Non-pigmented ciliary epithelial cell (primary cell): ENCODE measurements at regions not wholly inside any gene's neighbourhood (a gene's known extent, or its start where the extent isn't known, plus 50 kb on each side); places are given as distances from the start of the nearest gene placed in this dataset.
"Not testable (repeated sequence)": the region's sequence is repeated elsewhere in the genome, so short reads cannot be mapped to it uniquely, and the experiment has no call there.

Experiments
- DNase-seq: peaks from one replicate; pipeline ENCODE4 v3.0.0-alpha.2; 2010; ENCODE audit warnings: low read depth

DNA sequence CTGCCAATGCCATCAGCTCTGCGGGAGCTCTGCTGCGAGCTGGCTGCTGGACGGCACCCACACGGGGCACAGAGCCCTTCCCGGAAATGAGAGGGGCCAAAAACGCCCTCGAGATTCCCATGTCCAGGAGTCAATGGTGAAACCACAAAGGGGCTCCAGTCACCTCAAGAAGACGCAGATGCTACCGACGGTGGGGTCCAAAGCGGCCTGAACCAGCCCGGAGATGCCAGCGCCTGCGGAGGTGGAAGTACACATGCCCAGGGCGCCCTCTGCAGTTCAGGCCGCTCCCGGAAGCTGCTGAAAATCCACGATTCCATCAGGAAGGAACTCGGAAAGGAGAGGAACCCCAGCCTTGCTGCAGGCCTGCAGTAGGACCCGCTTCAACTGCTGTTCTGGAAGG lies 82.4 kb upstream of the SELENOP start:
- no peak for DNase-seq

DNA sequence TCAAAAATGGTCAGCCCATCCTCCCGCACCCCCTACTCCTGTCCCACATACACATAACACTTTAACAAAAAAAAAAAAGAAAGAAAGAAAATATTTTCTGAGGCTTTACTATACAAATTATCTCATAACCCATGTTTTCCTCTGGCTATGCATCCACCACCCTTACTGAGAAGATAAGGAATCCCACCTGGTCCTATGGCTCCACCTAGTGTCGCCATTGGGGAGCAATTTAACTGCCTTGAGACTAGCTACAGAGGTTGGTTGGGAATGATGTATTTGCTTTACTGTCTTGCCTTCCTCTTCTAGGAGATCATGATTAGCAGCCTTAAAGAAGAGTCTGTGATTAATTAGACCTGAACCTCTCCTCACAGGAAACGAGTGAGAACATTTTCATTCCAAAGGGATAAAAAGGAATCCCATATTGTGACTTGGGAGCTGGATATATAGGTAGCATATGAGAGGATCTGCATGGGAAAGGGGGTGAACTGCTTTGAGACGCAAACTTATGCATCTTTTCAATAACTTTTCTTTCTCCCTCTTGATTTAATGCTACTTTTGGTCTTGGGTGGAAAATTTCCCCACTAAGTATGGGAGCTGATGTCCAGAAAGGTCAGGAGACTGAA lies 77.7 kb upstream of the SELENOP start:
- DNase-seq = no peak

DNA sequence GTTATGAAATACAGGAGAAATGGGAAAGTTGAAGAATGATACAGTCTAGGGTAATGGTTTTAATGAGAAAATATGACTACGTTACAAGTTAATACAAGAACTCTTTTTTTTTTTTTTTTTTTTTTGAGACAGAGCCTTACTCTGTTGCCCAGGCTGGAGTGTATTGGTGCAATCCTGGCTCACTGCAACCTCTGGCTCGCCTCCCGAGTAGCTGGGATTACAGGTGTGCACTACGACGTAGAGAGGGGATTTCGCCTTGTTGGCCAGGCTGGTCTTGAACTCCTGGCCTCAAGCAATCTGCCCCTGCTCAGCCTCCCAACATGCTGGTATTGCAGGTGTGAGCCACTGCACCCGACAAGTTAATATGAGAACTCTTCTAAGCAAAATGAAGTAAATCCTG lies 77.1 kb upstream of the SELENOP start:
- DNase-seq = no peak

DNA sequence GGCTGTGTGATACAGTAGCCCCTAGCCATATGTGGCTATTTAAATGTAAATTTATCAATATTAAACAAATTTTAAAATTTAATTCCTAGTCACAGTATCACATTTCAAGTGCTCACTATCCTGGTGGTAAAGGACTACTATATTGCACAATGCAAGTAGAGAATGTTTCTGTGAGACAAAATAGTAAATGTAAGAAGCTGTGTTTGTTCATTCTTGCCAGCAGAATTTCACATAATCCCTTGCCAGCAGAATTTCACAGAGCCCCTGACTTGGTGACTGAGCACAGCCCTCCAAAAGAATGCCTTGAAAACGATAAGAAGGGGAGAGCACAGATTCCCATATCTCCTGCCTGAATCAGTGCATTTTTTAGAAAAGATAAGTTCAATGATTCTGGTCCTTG lies 75.9 kb upstream of the SELENOP start:
- no peak for DNase-seq

DNA sequence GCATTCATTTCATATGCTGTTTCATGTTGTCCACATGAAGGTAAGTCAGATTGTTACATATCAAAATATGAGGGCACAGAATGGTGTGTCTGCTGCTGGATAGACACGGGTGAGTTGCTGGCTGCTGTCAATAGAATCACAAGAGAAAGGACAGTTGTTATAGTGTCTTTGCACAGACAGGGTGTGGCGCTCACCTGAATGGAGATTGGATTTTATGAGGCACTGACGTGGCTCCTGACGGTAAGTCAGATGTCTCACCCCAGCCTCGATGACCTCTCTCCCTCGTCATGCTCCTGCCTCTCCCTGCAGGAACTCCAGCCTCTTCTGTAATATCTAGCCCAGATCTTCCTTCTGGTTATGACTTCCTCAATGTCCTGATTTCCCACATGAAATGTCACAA lies 75.4 kb upstream of the SELENOP start:
- no peak for DNase-seq

DNA sequence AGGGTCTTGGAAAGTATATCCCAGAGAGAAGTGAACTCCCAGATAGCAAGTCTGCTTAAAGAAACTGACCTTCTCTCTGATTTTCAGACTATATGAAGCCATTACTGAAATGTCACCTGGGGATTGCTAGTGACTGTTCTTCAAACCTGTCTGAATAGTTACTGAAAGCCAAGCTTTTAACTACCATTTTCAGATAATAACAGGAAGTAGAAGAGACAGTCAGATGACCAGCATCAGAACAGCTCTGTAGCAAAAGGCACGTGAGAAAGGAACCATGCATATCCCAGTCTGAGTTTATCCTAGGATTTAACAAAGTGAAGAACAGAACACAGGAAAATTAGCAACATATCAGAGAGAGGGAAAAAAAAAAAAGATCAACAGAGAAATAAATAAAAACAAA lies 74.9 kb upstream of the SELENOP start:
- DNase-seq = no peak

DNA sequence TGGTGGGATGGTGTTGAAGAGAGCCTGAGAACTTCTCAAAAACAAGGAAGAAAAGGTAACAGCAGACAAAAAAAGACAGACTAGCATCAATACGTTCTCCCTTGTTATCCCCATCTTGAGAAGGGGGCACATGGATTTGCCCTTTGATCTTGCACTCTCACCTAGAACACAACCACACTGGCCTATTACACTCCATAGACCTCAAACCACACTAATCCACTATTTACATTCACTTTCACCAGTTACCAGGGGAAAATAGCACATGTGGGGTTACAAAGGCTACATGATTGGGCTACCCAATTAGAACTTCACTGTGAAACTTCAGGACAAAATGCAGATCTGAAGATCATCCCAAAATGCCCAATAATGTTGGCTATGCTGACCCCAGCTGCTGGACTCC lies 72.6 kb upstream of the SELENOP start:
- DNase-seq = no peak

DNA sequence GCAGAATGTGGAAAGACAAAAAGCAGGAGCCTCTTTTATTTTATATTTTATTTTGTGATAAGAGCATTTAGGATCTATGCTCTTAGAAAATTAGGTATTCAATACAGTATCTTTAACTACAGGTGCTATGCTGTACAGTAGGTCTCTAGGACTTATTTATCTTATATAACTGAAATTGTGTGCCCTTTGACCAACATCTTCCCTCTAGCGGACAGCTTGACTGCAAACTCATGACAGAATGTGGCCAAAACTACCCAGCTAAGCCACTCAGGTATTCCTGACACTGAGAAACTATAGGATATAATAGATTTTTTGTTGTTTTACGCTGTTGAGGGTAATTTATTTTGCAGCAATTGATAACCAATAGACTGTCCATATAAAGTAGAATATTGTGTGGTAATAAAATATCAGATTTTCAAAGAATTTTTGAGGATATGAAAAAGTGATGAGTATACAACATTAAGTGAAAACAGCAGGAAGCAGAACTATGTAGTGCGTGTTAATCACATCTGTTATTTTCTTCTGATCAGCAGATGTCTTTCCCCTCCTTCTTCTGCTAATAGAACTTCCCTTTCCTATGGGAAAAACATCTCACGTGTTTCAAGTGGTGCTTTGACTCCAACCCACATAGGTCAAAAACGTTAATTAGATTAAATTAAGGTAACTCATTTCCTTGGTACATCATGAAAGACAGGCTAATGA lies 69.9 kb upstream of the SELENOP start:
- no peak for DNase-seq

DNA sequence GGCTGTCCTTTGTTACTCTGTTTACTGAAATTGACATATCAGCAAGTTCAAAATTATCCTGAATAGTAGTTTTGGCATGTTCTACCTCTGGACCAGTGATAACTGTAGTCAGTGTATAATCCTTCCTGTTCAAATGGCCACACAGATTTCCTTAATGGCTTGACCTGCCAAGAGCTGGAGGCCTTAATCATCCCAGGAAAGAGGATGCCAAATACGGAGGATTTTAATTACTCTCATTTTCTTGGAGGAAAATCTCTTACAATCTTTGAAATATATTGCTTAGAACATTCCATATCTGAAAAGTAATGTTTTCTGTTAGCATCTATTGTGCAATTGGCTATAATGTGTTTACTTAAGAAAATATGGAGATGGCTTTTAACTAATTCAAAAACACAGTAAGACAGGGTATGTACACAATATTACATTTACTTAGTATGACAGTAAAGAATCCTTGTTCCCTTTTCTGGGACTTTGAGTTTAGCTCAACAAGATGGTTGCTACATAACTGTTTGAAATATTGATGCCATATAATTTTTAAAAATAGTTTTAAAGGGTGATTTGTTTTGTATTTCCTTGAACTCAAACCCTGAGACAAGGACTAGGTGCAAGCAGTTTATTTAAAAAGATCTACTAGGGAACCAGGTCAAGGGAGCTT lies 68.9 kb upstream of the SELENOP start:
- no peak for DNase-seq

DNA sequence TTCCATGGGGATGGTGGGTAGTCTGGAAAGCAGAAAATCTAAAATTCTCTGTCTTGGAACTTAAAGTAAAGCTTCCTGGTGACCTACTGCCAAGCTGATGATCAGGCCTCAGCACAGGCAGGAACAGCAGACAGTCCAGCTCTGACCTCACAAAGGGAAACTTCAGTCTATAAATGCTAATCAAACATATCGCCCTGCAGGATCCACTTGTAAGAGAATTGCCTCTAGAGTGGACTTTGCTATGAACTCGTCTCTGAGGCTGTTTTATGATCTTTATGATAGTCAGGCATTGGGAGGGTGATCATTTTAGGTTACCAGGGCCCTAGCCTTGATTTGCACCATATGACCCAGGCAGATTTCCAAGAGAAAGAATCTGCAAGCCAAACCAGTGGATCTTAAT lies 67.6 kb upstream of the SELENOP start:
- no peak for DNase-seq

DNA sequence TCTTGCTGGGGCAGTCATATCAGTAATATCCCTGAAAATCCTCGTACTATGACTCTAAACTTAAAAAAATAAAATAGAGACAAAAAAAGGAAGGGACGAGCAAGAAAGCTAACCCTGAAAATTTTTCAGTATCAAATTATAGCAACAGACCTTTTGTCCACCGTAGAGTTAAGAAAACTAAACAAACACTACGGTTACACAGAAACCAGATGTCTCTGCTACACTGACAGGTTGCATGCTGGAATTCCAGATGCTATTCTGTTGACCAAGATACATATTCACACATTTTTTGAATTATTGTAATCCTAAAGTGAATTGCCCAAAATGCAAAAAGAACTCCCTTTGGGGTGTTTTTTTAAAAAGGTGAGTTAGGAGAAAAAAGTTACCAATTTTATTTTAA lies 66.9 kb upstream of the SELENOP start:
- no peak for DNase-seq

DNA sequence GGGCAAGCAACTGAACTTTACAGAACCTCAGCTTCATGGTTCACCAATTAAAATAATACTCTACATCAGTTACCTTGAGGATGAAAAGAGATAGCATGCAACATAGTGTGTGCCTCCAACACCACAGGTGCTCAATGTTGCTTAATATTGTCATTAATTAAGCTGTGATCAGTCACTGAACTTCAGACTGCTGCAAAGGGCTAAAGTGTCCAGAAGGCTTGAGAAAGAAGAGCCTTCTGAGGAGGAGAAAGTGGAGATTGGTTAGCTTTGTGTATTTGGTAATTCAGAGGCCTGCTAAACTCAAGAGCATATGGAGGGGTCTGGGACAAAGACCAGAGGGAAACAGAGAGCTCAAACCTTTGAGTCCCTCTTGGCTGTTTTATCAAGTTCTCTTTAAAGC lies 66.3 kb upstream of the SELENOP start:
- DNase-seq = no peak

DNA sequence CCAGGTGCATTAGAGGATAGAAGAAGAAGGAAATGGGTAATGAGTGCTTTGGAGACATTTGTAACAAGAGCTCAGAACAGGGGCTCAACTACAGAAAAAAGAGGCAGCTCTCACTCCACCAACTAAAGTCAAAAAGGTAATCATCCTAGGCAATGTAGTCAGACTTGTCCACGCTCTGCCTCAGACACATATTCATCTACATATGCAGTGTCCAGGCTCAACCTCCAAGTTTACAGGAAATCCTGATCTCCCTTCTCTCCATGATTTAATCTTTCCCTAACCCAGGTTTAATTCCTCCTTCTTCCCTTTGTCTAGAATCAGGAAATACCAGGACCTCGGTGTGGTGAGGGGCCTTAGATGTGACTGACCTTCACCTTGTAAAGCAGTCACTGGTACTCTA lies 65.7 kb upstream of the SELENOP start:
- DNase-seq = no peak

DNA sequence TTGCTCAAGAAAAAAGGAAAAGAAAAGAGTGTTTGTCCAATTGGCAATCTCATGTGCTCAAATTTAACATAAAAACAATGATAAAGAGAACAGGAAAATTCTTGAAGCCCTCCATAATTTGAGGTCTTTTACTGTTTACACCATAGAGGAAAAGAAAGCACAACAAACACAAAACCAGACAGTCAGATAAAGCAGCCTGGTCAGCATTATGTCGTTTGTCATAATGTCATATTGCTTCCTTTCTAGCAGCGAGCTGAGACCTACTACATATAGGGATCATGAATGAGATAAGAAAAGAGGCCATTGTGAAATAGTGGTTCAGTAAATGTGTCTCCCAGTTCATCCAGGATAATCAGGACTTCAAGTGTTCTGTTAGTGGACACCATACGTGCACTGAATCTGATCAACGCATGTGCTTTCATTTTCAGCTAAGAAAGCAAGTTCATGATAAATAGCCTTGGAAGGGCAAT lies 64.7 kb upstream of the SELENOP start:
- DNase-seq = no peak

DNA sequence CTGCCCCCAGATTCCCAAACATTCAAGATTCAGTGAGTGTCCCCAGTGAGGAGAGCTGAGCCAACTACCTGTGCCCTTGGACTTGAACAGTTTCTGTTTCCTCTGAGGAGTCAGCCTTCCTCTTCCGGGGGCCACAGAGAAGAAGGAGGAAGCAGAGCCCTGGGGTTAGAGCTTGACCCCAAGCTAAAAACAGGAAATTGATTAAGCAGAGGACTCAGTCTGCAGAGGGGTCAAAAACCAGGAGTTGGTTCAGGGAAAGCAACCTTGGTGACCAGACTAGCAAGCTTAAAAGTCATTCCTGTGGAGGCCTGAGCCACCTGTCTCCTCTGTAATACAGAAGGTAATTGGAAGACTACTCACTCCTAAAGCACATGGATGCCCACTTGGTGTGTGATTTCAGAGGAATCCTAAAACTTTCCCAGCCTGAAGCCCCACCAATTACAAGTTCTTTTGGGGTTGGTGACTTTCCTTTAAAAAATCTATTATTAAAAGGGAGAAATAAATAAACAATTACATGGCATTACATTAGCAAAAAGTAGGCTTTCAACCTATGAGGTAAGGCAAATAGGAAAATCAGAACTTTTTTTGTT lies 64.2 kb upstream of the SELENOP start:
- no peak for DNase-seq

DNA sequence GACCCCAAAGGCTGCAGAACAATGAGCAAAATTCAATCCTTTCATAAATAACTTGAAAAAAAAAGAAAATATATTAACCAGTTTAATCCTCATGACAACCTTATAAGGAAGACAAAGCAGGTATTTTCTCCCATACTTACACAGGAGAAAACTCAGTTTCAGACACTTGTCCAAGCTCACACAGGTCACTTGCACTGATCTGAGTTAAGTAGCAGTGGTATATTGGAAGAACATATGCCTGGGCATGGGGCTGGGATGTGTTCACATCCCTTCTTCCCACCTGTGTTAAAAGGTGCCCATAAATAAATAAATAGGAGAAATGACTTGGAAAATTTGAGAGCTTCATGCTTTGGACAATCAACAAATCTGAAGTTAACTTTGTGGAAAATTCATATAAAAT lies 63.5 kb upstream of the SELENOP start:
- no peak for DNase-seq

DNA sequence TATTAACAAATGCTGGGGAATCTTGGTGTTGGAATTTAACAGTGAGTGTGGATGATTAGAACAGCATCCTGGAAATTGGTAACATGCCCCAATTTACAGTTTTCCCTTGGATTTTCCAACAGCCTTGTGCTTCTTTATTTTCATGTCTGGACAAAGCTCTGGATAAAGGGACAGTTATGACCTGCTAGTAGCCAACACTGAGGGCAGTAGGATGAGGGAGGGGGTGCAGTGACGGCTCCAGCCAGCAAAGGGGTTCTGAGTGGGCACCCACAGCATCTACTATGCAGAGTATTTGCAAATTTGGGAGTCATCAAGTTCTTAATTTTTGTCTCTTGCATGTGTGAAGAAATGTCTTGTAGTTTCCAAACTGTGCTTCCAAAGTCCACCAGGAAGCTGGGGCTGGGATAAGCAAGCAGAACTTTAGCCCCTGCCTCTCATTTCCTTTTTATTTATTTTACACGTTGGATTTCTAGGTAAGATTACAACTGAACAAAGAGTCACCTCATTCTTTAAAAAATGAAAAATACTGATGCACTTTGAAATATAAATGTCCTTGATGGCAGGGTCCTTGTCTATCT lies 63.0 kb upstream of the SELENOP start:
- no peak for DNase-seq

DNA sequence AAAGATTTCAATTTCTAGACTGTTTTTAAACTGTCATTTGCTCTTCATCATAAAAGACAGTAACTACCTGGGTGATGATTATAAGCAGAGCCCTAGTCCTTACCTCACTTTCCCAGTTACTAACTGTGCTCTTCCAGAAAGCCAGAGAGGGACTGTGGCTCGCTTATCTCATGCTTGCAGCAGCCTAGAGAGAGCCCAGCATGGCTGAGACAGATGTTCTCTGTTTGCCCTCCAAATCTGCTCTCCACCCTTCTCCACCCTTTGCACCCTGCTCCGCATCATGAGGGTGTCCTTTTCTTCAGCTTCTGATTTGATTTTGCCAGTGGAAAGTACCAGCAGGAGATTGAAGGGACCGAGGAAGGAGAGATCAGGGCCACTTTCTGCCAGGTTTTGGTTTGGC lies 61.2 kb upstream of the SELENOP start:
- DNase-seq = no peak

DNA sequence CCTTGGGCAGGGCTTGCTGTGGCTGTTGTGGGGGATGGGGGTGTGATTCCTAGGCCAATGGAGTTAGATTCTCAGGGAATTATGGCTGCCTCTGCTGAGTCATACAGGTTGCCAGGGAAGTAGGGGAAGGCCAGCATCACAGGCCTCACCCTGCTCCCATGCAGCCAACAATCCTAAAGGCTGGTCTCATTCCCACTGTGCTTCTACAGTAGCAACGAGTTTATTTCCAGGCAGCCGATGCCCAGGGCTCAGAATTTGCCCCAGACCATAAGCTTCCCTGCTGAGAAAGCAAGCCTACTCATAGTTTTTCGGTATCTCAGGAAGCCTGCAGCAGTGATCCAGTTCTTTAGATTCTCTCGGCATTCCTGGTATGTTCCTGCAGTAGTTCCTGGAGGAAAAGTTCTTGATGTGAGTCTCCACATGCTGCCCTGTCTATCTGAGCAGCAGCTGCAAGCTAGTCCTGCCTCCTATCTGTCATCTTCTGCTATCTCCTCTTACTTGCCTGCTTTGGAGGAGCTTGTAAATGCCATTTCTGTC lies 59.3 kb upstream of the SELENOP start:
- DNase-seq = no peak

DNA sequence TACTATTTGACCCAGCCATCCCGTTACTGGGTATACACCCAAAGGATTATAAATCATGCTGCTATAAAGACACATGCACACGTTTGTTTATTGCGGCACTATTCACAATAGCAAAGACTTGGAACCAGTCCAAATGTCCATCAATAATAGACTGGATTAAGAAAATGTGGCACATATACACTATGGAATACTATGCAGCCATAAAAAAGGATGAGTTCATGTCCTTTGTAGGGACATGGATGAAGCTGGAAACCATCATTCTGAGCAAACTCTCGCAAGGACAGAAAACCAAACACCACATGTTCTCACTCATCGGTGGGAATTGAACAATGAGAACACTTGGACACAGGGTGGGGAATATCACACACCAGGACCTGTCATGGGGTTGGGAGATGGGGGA lies 56.7 kb upstream of the SELENOP start:
- not testable (repeated sequence) for DNase-seq

DNA sequence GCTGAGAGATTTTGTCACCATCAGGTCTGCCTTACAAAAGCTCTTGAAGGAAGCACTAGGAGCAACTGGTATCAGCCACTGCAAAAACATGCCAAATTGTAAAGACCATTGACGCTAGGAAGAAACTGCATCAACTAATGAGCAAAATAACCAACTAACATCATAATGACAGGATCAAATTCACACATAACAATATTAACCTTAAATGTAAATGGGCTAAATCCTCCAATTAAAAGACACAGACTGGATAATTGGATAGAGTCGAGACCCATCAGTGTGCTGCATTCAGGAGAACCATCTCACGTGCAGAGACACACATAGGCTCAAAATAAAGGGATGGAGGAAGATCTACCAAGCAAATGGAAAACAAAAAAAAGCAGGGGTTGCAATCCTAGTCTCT lies 53.1 kb upstream of the SELENOP start:
- DNase-seq = not testable (repeated sequence)
